Transverse colon (tissue), 3 donors: ENCODE measurements at regions not wholly inside any gene's neighbourhood (a gene's known extent, or its start where the extent isn't known, plus 50 kb on each side); places are given as distances from the start of the nearest gene placed in this dataset.
"Not testable (repeated sequence)": the region's sequence is repeated elsewhere in the genome, so short reads cannot be mapped to it uniquely, and the experiment has no call there.

Source experiments
- CTCF ChIP-seq, 5 experiments: fragments of 200-600 bp in 3 of 5; fragments of 450-650 bp in 2 of 5; sonication (generic) in 3 of 5; IDR thresholded peaks; 1 replicate in 2 of 5; 2 replicates in 3 of 5; pipeline ENCODE4 v1.5.1; 2016 to 2017; ENCODE audit warnings: antibody characterized with exemption in 5 of 5, inconsistent platforms in 3 of 5, mild to moderate bottlenecking in 2 of 5, moderate library complexity in 1 of 5
- EP300 ChIP-seq: sonication (generic); formaldehyde crosslinking; IDR thresholded peaks from one replicate; pipeline ENCODE4 v1.6.1; 2017; ENCODE audit warnings: antibody characterized with exemption, low read depth
- POLR2A ChIP-seq: fragments of 450-650 bp; IDR thresholded peaks from one replicate; pipeline ENCODE4 v1.6.1; 2016; ENCODE audit warnings: antibody characterized with exemption, mild to moderate bottlenecking, moderate library complexity

GRCh38 chr15:22254409-22255045 lies 174.2 kb downstream of the OR4M2 start:
- not testable (repeated sequence) for TF ChIP-seq CTCF (IDR thresholded peaks at IDR 0.05); POLR2A; EP300
